ENCODE measurements at regions not wholly inside any gene's neighbourhood (a gene's known extent, or its start where the extent isn't known, plus 50 kb on each side); places are given as distances from the start of the nearest gene placed in this dataset.

- TF ChIP-seq, protein P1, sequence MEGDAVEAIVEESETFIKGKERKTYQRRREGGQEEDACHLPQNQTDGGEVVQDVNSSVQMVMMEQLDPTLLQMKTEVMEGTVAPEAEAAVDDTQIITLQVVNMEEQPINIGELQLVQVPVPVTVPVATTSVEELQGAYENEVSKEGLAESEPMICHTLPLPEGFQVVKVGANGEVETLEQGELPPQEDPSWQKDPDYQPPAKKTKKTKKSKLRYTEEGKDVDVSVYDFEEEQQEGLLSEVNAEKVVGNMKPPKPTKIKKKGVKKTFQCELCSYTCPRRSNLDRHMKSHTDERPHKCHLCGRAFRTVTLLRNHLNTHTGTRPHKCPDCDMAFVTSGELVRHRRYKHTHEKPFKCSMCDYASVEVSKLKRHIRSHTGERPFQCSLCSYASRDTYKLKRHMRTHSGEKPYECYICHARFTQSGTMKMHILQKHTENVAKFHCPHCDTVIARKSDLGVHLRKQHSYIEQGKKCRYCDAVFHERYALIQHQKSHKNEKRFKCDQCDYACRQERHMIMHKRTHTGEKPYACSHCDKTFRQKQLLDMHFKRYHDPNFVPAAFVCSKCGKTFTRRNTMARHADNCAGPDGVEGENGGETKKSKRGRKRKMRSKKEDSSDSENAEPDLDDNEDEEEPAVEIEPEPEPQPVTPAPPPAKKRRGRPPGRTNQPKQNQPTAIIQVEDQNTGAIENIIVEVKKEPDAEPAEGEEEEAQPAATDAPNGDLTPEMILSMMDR (conservative IDR thresholded peaks at IDR 0.05; ENCODE audit: low read depth, low read length) = no peak
- no peak for TF ChIP-seq FOS (IDR thresholded peaks at IDR 0.05; ENCODE audit: low read depth, low read length)
- TF ChIP-seq POLR2A (IDR thresholded peaks at IDR 0.05; ENCODE audit: low read depth, low read length) = no peak
- TF ChIP-seq MAFK (IDR thresholded peaks at IDR 0.05; ENCODE audit: low read depth, low read length) = no peak
- no peak for TF ChIP-seq SMC3 (IDR thresholded peaks at IDR 0.05; ENCODE audit: low read depth, low read length)
- TF ChIP-seq RFX5 (IDR thresholded peaks at IDR 0.05; ENCODE audit: low read depth, low read length) = no peak
- no peak for TF ChIP-seq MXI1 (IDR thresholded peaks at IDR 0.05; ENCODE audit: borderline replicate concordance, low read depth, low read length)
- no peak for TF ChIP-seq RAD21 (IDR thresholded peaks at IDR 0.05; ENCODE audit: low read length)
- TF ChIP-seq RCOR1 (IDR thresholded peaks at IDR 0.05; ENCODE audit: insufficient replicate concordance, low read length) = no peak
- TF ChIP-seq CEBPB (IDR thresholded peaks at IDR 0.05; ENCODE audit: low read depth, low read length) = no peak
- no peak for TF ChIP-seq BHLHE40 (IDR thresholded peaks at IDR 0.05; ENCODE audit: low read depth, low read length)
- no peak for TF ChIP-seq MAZ (IDR thresholded peaks at IDR 0.05; ENCODE audit: borderline replicate concordance, low read depth, low read length)
Measured at GRCh38 chr20:60765821-60766403, 486.1 kb upstream of the CDH4 start.
